AG09309 (cell line): ENCODE measurements at regions not wholly inside any gene's neighbourhood (a gene's known extent, or its start where the extent isn't known, plus 50 kb on each side); places are given as distances from the start of the nearest gene placed in this dataset.

Experiments used
- DNase-seq: peaks from one replicate; pipeline ENCODE4 v3.0.0-alpha.2; 2010; ENCODE audit warnings: low read depth
- H3K4me3 ChIP-seq: 2 replicates; pipeline ENCODE4 v1.5.1; 2011; ENCODE audit warnings: mild to moderate bottlenecking, low read depth, low read length, moderate library complexity; ENCODE audit not compliant: control insufficient read depth
- CTCF ChIP-seq: IDR thresholded peaks from 2 replicates; pipeline ENCODE4 v1.5.1; 2011; ENCODE audit warnings: mild to moderate bottlenecking, low read depth, low read length, inconsistent platforms; ENCODE audit not compliant: insufficient read depth, control insufficient read depth; ENCODE audit errors: missing control alignments

DNA sequence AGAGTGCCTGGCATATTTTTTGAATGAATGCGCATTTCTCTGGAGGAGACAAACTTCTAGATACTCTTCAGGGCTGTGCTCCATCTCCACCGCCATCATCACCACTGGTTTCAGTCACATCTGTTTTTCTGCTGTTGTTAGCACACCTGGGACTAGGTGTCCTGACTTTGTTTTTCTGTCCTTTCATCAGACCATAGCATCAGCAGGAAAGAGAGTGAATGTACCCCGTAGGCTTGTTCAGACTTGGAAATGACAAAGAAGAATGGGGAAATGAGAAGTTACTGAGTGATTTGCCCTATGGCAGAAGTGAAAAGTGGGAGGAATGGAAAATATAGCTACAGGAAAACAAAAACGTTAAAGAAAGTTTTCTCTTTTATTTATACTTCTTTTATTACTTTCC, 965.2 kb upstream of the FANCL start:
- no peak for DNase-seq
- H3K4me3 ChIP-seq: no peak overlapping the region
- no peak for TF ChIP-seq CTCF

DNA sequence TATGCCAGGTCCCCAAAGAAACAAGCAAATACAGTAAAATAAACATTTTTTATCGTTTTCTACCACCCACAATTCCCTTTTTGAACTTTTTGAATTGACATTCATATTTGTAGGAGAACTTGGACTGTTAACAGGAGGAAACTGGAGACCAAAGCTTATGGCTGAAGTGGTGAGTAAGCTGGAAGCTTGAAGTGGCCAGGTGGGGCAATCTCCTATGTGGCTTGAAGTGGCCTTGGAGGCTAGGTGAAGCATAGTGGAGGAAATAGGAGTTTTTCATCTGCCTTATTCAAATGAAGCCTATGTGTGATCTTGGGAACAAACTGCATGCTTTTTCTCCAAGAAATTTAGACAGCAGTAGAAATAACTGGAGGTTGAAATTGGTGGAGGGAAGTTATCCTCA, 962.9 kb upstream of the FANCL start:
- no peak overlapping the region for H3K4me3 ChIP-seq
- DNase-seq: no peak
- TF ChIP-seq CTCF: no peak

- TF ChIP-seq CTCF: no peak
- DNase-seq: no peak
- no peak overlapping the region for H3K4me3 ChIP-seq
Measured at GRCh38 chr2:59196491-59196890, 955.4 kb upstream of the FANCL start.

DNA sequence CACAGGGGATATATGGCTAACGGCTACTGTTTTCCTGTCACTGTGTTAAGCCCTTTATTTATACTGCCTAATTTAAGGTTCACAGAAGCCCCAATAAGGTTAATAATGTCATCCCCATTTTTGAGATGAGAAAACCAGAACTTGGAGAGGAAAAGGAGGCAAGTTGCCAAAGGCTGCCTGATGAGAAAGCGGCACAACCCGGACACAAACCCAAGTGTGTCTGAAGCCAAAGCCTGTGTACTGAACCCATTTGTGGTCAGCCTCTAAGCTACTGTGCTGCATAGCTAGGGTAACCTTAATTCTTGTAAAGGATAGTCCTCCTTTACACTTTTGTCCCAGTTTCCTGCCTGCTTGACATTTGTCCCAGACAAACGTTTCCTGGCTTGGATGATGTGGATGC, 954.7 kb upstream of the FANCL start:
- TF ChIP-seq CTCF: no peak
- no peak for DNase-seq
- H3K4me3 ChIP-seq: no peak overlapping the region

GRCh38 chr2:59191781-59192180, 950.7 kb upstream of the FANCL start:
- no peak for DNase-seq
- TF ChIP-seq CTCF: no peak
- H3K4me3 ChIP-seq: no peak overlapping the region

GRCh38 chr2:59190518-59190917, 949.4 kb upstream of the FANCL start:
- TF ChIP-seq CTCF: no peak

More at GRCh38 chr2:59190518-59190917, 949.4 kb upstream of the FANCL start:
- H3K4me3 ChIP-seq: no peak overlapping the region
- DNase-seq: no peak
